Spleen (tissue), 11 donors: ENCODE measurements at regions not wholly inside any gene's neighbourhood (a gene's known extent, or its start where the extent isn't known, plus 50 kb on each side); places are given as distances from the start of the nearest gene placed in this dataset.
"Not testable (repeated sequence)": the region's sequence is repeated elsewhere in the genome, so short reads cannot be mapped to it uniquely, and the experiment has no call there.

Experiments used
- DNase-seq: peaks from one replicate; pipeline ENCODE4 v3.0.0-alpha.2; 2020
- H3K27ac ChIP-seq, 8 donors: fragments of 200-600 bp; sonication (generic) in 7 of 8; 1 replicate in 4 of 8; 2 replicates in 4 of 8; pipeline versions ENCODE4 v1.5.0 to v1.8.0; 2016 to 2021; ENCODE audit warnings: inconsistent platforms in 4 of 8, mild to moderate bottlenecking in 4 of 8, moderate library complexity in 1 of 8
- H3K27me3 ChIP-seq, 7 donors: fragments of 200-600 bp; sonication (generic) in 6 of 7; replicated peaks in 1 of 7; 1 replicate in 4 of 7; 2 replicates in 3 of 7; pipeline versions ENCODE4 v1.5.0 to v1.8.0; 2016 to 2021; ENCODE audit warnings: inconsistent platforms in 3 of 7, mild to moderate bottlenecking in 1 of 7
- H3K36me3 ChIP-seq, 6 donors: fragments of 200-600 bp; sonication (generic) in 5 of 6; 1 replicate in 4 of 6; 2 replicates in 2 of 6; pipeline versions ENCODE4 v1.5.0 to v1.8.0; 2016 to 2021; ENCODE audit warnings: inconsistent platforms in 2 of 6
- H3K4me1 ChIP-seq, 6 donors: fragments of 200-600 bp; sonication (generic) in 5 of 6; 1 replicate in 3 of 6; 2 replicates in 3 of 6; pipeline versions ENCODE4 v1.5.0 to v1.8.0; 2016 to 2021; ENCODE audit warnings: inconsistent platforms in 3 of 6
- H3K4me3 ChIP-seq, 8 donors: fragments of 200-600 bp; sonication (generic) in 7 of 8; 1 replicate in 4 of 8; 2 replicates in 4 of 8; pipeline versions ENCODE4 v1.5.0 to v1.8.0; 2016 to 2021; ENCODE audit warnings: inconsistent platforms in 4 of 8, mild to moderate bottlenecking in 4 of 8, moderate library complexity in 2 of 8
- H3K9me3 ChIP-seq, 8 donors: fragments of 200-600 bp; sonication (generic) in 7 of 8; 1 replicate in 4 of 8; 2 replicates in 4 of 8; pipeline versions ENCODE4 v1.5.0 to v1.8.0; 2016 to 2021; ENCODE audit warnings: inconsistent platforms in 4 of 8
- POLR2A ChIP-seq, 3 donors: fragments of 450-650 bp; IDR thresholded peaks; one replicate each; pipeline ENCODE4 v1.5.1; 2017; ENCODE audit warnings: antibody characterized with exemption in 3 of 3, mild to moderate bottlenecking in 1 of 3
- POLR2AphosphoS5 ChIP-seq, 3 donors: sonication (generic); formaldehyde crosslinking; IDR thresholded peaks; one replicate each; pipeline ENCODE4 v1.5.1; 2017; ENCODE audit warnings: antibody characterized with exemption in 3 of 3
- WGBS, 5 donors: extraction: QIAGEN DNeasy Blood & Tissue Kit in 3 of 5; methylation state at CpG; one replicate each; pipeline versions ENCODE4 v1.1.5 to v1.1.7; 2013 to 2018; 5-methylcytosine and 5-hydroxymethylcytosine counted together
- intact Hi-C: fragments of 100-400 bp; cut with DNase I; formaldehyde crosslinking; loops from one replicate; pipeline ENCODE4 v1.15.0; 2023; ENCODE audit warnings: low total_unique reads
- TF ChIP-seq, protein P1 (sequence below), 11 experiments: fragments of 200-600 bp in 7 of 11; fragments of 450-650 bp in 4 of 11; sonication (generic) in 4 of 11; IDR thresholded peaks in 8 of 11; conservative IDR thresholded peaks in 3 of 11; 1 replicate in 7 of 11; 2 replicates in 4 of 11; pipeline versions ENCODE4 v1.4.0 to v1.8.0; 2016 to 2021; ENCODE audit warnings: antibody characterized with exemption in 11 of 11, inconsistent platforms in 4 of 11, mild to moderate bottlenecking in 1 of 11
- donor health status: healthy with polysubstance abuse.
- donor health status: DM: no; HTN: no; CAD: no; lungs with moderate emphysema.
- donor health status: DM: no; HTN: no; CAD: no.
- donor health status: Bipolar disorder and iron deficiency.
- donor health status: healthy.
- donor health status: DM: no; HTN: no; CAD: no.
- donor health status: DM: yes; HTN: yes; CAD: no.

DNA sequence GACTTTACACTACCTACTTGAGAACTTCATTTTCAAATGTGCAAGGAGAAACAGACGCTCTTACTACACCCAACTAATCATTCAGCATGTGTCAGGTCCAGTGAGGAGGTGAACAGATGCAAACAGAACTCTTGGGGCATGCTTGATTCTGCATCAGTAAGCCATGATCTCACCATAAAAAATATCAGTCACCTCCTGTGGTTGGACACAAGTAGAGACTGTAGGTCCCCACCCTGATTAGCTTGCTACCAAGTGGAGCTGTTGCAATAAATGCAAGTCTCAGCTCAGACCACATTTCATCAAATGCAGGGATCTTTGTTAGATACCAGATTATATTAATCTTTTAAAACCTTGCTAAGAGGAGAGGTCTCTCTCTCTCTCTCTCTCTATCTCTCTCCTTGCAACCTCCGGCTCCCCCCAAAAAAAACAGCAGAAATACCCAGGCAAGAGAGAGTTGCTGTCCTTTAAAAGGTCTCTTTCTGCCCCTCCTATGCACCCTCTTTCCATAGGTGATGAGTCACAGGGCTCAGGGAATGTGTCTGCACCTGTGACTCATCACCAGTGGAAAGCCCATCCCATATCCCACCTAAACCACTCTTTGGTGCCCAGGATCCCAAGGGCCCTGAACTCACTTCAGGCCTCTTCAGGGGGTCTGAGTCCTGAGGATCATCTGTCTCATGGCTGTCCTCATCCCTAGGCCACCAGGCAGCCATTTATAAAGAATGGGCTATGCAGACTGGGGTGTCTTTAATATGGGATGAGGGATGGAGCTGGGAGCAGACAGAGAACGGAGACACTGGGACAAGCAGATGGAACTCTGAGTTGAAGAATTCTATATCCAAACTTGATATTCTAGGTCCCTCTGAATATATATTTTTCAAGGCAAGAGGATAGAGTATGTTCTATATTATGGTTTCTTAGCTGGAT is 154.5 kb downstream of the QRSL1 start:
- Histone ChIP-seq H3K4me1 (no peaks in the 10 kb centered on the region), H3K36me3 (no peaks in the 10 kb centered on the region), H3K27me3 (peaks cover 0 to 4% (median 0%) of the 10 kb centered on the region in 7 donors), H3K27ac (no peak overlapping the region), H3K9me3 (peaks cover 0 to 22% (median 17%) of the 10 kb centered on the region in 8 donors), H3K4me3 (no peak overlapping the region)
- TF ChIP-seq POLR2A (IDR thresholded peaks at IDR 0.05) (no peak), POLR2AphosphoS5 (IDR thresholded peaks at IDR 0.05) (no peak)
- TF ChIP-seq, protein P1, sequence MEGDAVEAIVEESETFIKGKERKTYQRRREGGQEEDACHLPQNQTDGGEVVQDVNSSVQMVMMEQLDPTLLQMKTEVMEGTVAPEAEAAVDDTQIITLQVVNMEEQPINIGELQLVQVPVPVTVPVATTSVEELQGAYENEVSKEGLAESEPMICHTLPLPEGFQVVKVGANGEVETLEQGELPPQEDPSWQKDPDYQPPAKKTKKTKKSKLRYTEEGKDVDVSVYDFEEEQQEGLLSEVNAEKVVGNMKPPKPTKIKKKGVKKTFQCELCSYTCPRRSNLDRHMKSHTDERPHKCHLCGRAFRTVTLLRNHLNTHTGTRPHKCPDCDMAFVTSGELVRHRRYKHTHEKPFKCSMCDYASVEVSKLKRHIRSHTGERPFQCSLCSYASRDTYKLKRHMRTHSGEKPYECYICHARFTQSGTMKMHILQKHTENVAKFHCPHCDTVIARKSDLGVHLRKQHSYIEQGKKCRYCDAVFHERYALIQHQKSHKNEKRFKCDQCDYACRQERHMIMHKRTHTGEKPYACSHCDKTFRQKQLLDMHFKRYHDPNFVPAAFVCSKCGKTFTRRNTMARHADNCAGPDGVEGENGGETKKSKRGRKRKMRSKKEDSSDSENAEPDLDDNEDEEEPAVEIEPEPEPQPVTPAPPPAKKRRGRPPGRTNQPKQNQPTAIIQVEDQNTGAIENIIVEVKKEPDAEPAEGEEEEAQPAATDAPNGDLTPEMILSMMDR (IDR thresholded peaks at IDR 0.05 in 8 of 11, conservative IDR thresholded peaks at IDR 0.05 in 3 of 11): no peak
- intact Hi-C loops: no loop called here
- DNase-seq: no peak
- 76 to 88% (median 81%) methylated on average over 3 of the region's 3 CpGs for WGBS, 5 donors

DNA sequence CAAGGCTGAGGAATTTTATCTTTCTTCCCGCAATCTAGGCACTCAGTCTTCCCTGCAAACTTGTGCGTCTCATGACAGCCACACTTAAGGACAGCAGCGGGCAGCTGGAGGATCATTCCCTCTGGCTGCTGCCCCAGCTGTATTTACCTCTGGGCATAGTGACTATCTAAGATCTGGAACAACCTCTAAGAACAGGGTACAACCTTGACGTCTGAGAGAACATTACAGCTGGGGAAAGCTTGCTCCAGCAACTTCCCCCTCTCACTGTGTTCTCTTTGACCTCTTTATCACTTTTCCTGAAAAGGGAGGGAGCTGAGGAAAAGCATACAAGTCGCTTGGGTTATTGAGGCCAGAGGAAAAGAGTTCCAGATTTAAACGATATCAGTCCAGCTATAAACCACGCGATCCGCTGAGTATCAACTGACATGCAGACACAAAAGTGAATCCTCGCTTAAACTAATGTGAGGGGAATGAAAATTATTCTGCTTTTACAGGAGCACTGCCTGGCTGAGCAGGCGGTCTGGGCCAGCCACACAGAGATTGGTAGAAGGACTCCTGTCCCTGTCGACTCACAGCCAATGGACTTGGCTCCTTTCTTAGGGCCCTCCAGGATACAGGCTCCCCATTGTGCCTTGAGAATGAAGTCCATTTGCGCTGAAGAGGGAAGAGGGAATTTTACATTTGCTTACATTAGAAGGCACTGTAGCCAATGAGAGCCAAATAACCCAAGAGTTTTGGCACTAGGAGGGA is 153.3 kb downstream of the QRSL1 start:
- H3K4me3 ChIP-seq: no peak overlapping the region
- no peaks in the 10 kb centered on the region for H3K4me1 ChIP-seq
- no peak for TF ChIP-seq POLR2AphosphoS5 (IDR thresholded peaks at IDR 0.05)
- TF ChIP-seq POLR2A (IDR thresholded peaks at IDR 0.05): no peak
- TF ChIP-seq, protein P1 (IDR thresholded peaks at IDR 0.05 in 8 of 11, conservative IDR thresholded peaks at IDR 0.05 in 3 of 11): no peak
- H3K9me3 ChIP-seq: peaks cover 0 to 26% (median 21%) of the 10 kb centered on the region in 8 donors
- H3K36me3 ChIP-seq: no peaks in the 10 kb centered on the region
- WGBS, 5 donors: 61 to 71% (median 67%) methylated on average over 13 of the region's 13 CpGs
- DNase-seq: no peak
- peaks cover 0 to 4% (median 0%) of the 10 kb centered on the region in 7 donors for H3K27me3 ChIP-seq
- no peak overlapping the region for H3K27ac ChIP-seq
- intact Hi-C loops: no loop called here

DNA sequence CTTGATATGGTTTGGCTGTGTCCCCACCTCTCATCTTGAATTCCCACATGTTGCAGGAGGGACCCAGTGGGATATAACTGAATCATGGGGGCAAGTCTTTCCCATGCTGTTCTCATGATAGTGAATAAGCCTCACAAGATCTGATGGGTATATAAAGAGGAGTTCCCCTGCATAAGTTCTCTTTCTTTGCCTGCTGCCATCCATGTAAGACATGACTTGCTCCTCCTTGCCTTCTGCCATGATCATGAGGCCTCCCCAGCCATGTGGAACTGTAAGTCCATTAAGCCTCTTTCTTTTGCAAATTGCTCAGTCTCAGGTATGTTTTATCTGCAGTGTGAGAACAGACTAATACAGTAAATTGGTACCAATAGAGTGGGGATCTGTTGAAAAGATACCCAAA is 150.2 kb downstream of the QRSL1 start:
- H3K4me3 ChIP-seq, intact Hi-C loops, H3K27ac ChIP-seq, DNase-seq, H3K36me3 ChIP-seq, H3K27me3 ChIP-seq, H3K4me1 ChIP-seq: not testable (repeated sequence)
- peaks cover 0 to 26% (median 21%) of the 10 kb centered on the region in 8 donors for H3K9me3 ChIP-seq

DNA sequence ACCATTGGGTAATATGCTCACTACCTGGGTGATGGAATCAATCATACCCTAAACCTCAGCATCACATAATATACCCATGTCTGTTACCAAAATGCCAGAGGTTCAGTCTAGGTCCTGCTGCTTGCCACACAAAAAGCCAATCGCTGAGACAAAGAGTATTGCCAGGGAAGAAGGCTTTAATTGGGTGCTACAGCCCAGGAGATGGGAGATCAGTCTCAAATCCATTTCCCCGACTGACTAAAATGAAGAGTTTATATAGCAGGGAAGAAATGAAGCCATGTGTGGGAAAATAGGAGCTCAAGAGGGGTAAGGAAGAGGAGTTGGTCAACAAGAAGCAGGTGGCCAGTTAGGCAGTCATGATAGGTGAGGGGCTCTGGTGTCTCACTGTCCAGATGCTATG is 149.6 kb downstream of the QRSL1 start:
- peaks cover 0 to 26% (median 21%) of the 10 kb centered on the region in 8 donors for H3K9me3 ChIP-seq
- no peak overlapping the region for H3K4me3 ChIP-seq
- TF ChIP-seq, protein P1 (IDR thresholded peaks at IDR 0.05 in 8 of 11, conservative IDR thresholded peaks at IDR 0.05 in 3 of 11): no peak
- no peak for TF ChIP-seq POLR2A (IDR thresholded peaks at IDR 0.05)
- no peak overlapping the region for H3K27ac ChIP-seq
- no peaks in the 10 kb centered on the region for H3K4me1 ChIP-seq
- H3K36me3 ChIP-seq: no peaks in the 10 kb centered on the region
- 88 to 96% (median 92%) methylated on average over 2 of the region's 2 CpGs for WGBS, 5 donors
- intact Hi-C loops: no loop called here
- H3K27me3 ChIP-seq: peaks cover 0 to 4% (median 0%) of the 10 kb centered on the region in 7 donors
- DNase-seq: no peak
